K562 (cell line): ENCODE measurements at regions not wholly inside any gene's neighbourhood (a gene's known extent, or its start where the extent isn't known, plus 50 kb on each side); places are given as distances from the start of the nearest gene placed in this dataset.

ENCODE experiments used
- ATAC-seq: fragments of 200-7000 bp; cut with Tn5 transposase; 3 replicates; pipeline ENCODE4 v1.9.1; 2020; ENCODE audit warnings: moderate library complexity
- BruUV-seq: library from RNA; stranded (reverse); fragments of 400-500 nt; replicated peaks from 2 replicates; lab custom pipeline; 2021; lab: Mats Ljungman, UMichigan
- CTCF ChIA-PET: fragments of 300-600 bp; formaldehyde crosslinking; extraction: SDS; loops from one replicate; lab custom pipeline; 2021; ENCODE audit warnings: low intra/inter-chr PET ratio; lab: Yijun Ruan, JAX
- POLR2A ChIA-PET: fragments of 300-600, 350-650 bp; sonication (Branson Sonifier 250); formaldehyde crosslinking; extraction: SDS; loops from one replicate; lab custom pipeline; 2021; ENCODE audit warnings: antibody characterized with exemption, inconsistent platforms; lab: Yijun Ruan, JAX
- DNase-seq, 4 experiments: peaks; one replicate each; pipeline versions ENCODE4 v3.0.0 to v3.0.0-alpha.2; 2011 to 2018; ENCODE audit warnings: low spot score in 3 of 4, mixed read lengths in 3 of 4; ENCODE audit errors: extremely low read depth in 1 of 4
- FAIRE-seq: peaks from 2 replicates; lab custom pipeline; 2011; peaks lifted over from hg19 to GRCh38; lab: Jason Lieb, UNC
- H2AFZ ChIP-seq: 2 replicates; pipeline ENCODE4 v1.6.0; 2011; ENCODE audit warnings: low read depth, low read length, control low read depth, inconsistent platforms
- H3K27ac ChIP-seq: fragments of 200-600 bp; 3 replicates; pipeline ENCODE4 v1.8.0; 2011; ENCODE audit warnings: low read depth, mild to moderate bottlenecking, control low read depth, inconsistent platforms, low read length, moderate library complexity, mixed read lengths; ENCODE audit errors: extremely low read depth
- H3K27me3 ChIP-seq, 2 experiments: fragments of 300-600 bp in 1 of 2; 2 replicates in 1 of 2; 3 replicates in 1 of 2; pipeline versions ENCODE4 v1.6.0 to v1.8.0; 2011; ENCODE audit warnings: inconsistent platforms in 2 of 2, low read length in 2 of 2, mild to moderate bottlenecking in 1 of 2, mixed read lengths in 1 of 2, moderate library complexity in 1 of 2; ENCODE audit not compliant: control insufficient read depth in 2 of 2, insufficient read depth in 2 of 2
- H3K36me3 ChIP-seq: fragments of 300-600 bp; 3 replicates; pipeline ENCODE4 v1.8.0; 2011; ENCODE audit warnings: mild to moderate bottlenecking, low read length, inconsistent platforms; ENCODE audit not compliant: control insufficient read depth, insufficient read depth
- H3K4me1 ChIP-seq, 2 experiments: fragments of 200-600 bp in 1 of 2; replicated peaks in 1 of 2; 2 replicates in 1 of 2; 3 replicates in 1 of 2; pipeline versions ENCODE4 v1.5.1 to v1.8.0; 2011; ENCODE audit warnings: inconsistent platforms in 2 of 2, low read length in 2 of 2, mild to moderate bottlenecking in 1 of 2, mixed read lengths in 1 of 2, moderate library complexity in 1 of 2; ENCODE audit not compliant: control insufficient read depth in 2 of 2, insufficient read depth in 2 of 2
- H3K4me2 ChIP-seq: 2 replicates; pipeline ENCODE4 v1.6.1; 2011; ENCODE audit warnings: low read length, control low read depth, inconsistent platforms, mixed read lengths; ENCODE audit not compliant: insufficient read depth
- H3K4me3 ChIP-seq: fragments of 200-600 bp; sonication (generic), shearing (Covaris generic); 2 replicates; pipeline ENCODE4 v1.5.1; 2016; ENCODE audit warnings: control low read depth, inconsistent platforms
- H3K79me2 ChIP-seq: fragments of 200-600 bp; 3 replicates; pipeline ENCODE4 v1.8.0; 2011; ENCODE audit warnings: low read length, inconsistent platforms; ENCODE audit not compliant: control insufficient read depth, insufficient read depth
- H3K9ac ChIP-seq, 2 experiments: 2 replicates each; pipeline versions ENCODE4 v1.6.0 to v1.6.1; 2011; ENCODE audit warnings: low read depth in 2 of 2, low read length in 2 of 2, control low read depth in 1 of 2, inconsistent platforms in 1 of 2, mild to moderate bottlenecking in 1 of 2, mixed read lengths in 1 of 2; ENCODE audit not compliant: insufficient read depth in 1 of 2
- H3K9me1 ChIP-seq: one replicate; pipeline ENCODE4 v1.6.0; 2011; ENCODE audit warnings: inconsistent platforms, mild to moderate bottlenecking, low read length, moderate library complexity; ENCODE audit not compliant: control insufficient read depth, insufficient read depth
- H3K9me3 ChIP-seq: replicated peaks from 2 replicates; pipeline ENCODE4 v1.5.1; 2011; ENCODE audit warnings: low read depth, low read length, inconsistent platforms; ENCODE audit not compliant: control insufficient read depth, insufficient read depth
- H4K20me1 ChIP-seq: replicated peaks from 2 replicates; pipeline ENCODE4 v1.6.1; 2011; ENCODE audit warnings: low read length, inconsistent platforms, mixed read lengths; ENCODE audit not compliant: control insufficient read depth, insufficient read depth
- BRD4 ChIP-seq: fragments of 200-600 bp; sonication (generic); IDR thresholded peaks from 2 replicates; pipeline ENCODE4 v1.6.1; 2017; ENCODE audit warnings: inconsistent platforms
- BRD9 ChIP-seq: fragments of 450-650 bp; IDR thresholded peaks from 2 replicates; pipeline ENCODE4 v1.6.1; 2018; ENCODE audit warnings: low read depth; ENCODE audit not compliant: partially characterized antibody
- HDAC8 ChIP-seq: fragments of 450-650 bp; IDR thresholded peaks from 2 replicates; pipeline ENCODE4 v1.6.1; 2016; ENCODE audit warnings: mild to moderate bottlenecking, missing genetic modification characterization, moderate library complexity, missing compliant biosample characterization
- IRF2 ChIP-seq: sonication (generic); formaldehyde crosslinking; IDR thresholded peaks from 2 replicates; pipeline ENCODE4 v1.8.1; 2022; ENCODE audit warnings: mild to moderate bottlenecking, missing genetic modification reagents
- MEF2A ChIP-seq: IDR thresholded peaks from 2 replicates; pipeline ENCODE4 v1.6.1; 2011; ENCODE audit warnings: low read depth, mild to moderate bottlenecking, low read length, moderate library complexity; ENCODE audit not compliant: control insufficient read depth
- MTA1 ChIP-seq: fragments of 450-650 bp; IDR thresholded peaks from 2 replicates; pipeline ENCODE4 v1.6.1; 2017; ENCODE audit warnings: borderline replicate concordance
- NR0B1 ChIP-seq: fragments of 450-650 bp; IDR thresholded peaks from one replicate; pipeline ENCODE4 v1.6.1; 2018; ENCODE audit warnings: mild to moderate bottlenecking, moderate library complexity; ENCODE audit not compliant: partially characterized antibody
- NR2C1 ChIP-seq, 2 experiments: fragments of 450-650 bp; IDR thresholded peaks; 2 replicates each; pipeline ENCODE4 v1.6.1; 2017; ENCODE audit warnings: mild to moderate bottlenecking in 2 of 2, antibody characterized with exemption in 1 of 2, inconsistent platforms in 1 of 2, missing compliant biosample characterization in 1 of 2, missing genetic modification characterization in 1 of 2
- POLR2G ChIP-seq: fragments of 200-400 bp; formaldehyde crosslinking; IDR thresholded peaks from 2 replicates; pipeline ENCODE4 v1.6.1; 2017; ENCODE audit warnings: low read depth, mild to moderate bottlenecking, antibody characterized with exemption, low read length, moderate library complexity
- TAF9B ChIP-seq: fragments of 450-650 bp; IDR thresholded peaks from 2 replicates; pipeline ENCODE4 v1.6.1; 2018; ENCODE audit warnings: mild to moderate bottlenecking; ENCODE audit not compliant: partially characterized antibody
- WGBS: fragments of 100-300 bp; shearing (Covaris generic); methylation state at CpG from one replicate; pipeline ENCODE4 v1.1.6; 2016; ENCODE audit warnings: low coverage, mixed read lengths; ENCODE audit not compliant: insufficient coverage; ENCODE audit errors: missing lambda C conversion rate; 5-methylcytosine and 5-hydroxymethylcytosine counted together
- in situ Hi-C: fragments of 300-500 bp; cut with MboI; formaldehyde crosslinking; loops from 4 replicates; pipeline ENCODE4 v1.15.0; 2018; ENCODE audit warnings: inconsistent platforms, mixed read lengths
- intact Hi-C: fragments of 100-400 bp; cut with micrococcal nuclease; formaldehyde crosslinking; loops from 2 replicates; pipeline ENCODE4 v1.14.2; 2022
- TF ChIP-seq, protein P1 (sequence below): fragments of 250-450 bp; sonication (Bioruptor Pico); IDR thresholded peaks from 2 replicates; pipeline ENCODE4 v1.9.0; 2021; ENCODE audit warnings: mild to moderate bottlenecking, inconsistent platforms

DNA sequence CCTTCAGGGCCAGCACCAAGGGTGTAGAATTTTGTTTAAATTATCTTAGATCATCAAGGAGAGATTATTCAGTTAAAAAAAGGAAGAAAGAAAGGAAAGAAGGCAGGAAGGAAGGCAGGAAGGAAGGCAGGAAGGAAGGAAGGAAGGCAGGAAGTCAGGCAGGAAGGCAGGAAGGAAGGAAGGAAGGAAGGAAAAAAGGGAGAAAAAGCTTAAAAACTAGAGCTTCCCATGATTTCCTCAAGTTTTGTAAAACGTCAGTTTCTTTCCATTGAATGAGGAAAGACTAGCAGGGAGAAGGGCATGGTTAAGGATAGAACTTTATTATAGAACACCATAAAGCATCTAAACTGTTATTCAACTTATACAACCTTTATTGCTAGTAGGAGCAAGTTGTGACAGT lies 2672.0 kb upstream of the PCDH20 start:
- in situ Hi-C loops: no loop called here
- no peak overlapping the region for H2AFZ ChIP-seq
- H3K4me2 ChIP-seq: no peak overlapping the region
- H3K27me3 ChIP-seq: no peaks in the 10 kb centered on the region
- ATAC-seq (no peak), DNase-seq (no peak), FAIRE-seq (no peak)
- no peaks in the 10 kb centered on the region for H3K9me3 ChIP-seq
- H3K79me2 ChIP-seq: no peaks in the 10 kb centered on the region
- no TSS peak for BruUV-seq
- ChIA-PET POLR2A (no interaction called here), CTCF (no interaction called here)
- no peaks in the 10 kb centered on the region for H4K20me1 ChIP-seq
- WGBS: 0% methylated on average over 1 of the region's 1 CpG
- intact Hi-C loops: no loop called here
- H3K4me1 ChIP-seq: no peaks in the 10 kb centered on the region
- H3K9ac ChIP-seq: no peak overlapping the region
- H3K9me1 ChIP-seq: no peaks in the 10 kb centered on the region
- TF ChIP-seq HDAC8 (tag) (no peak), MEF2A (no peak), BRD4 (no peak), NR0B1 (no peak), TAF9B (no peak), POLR2G (no peak), IRF2 (CRISPR knock-in tag) (no peak), MTA1 (no peak), BRD9 (no peak), NR2C1 (IDR thresholded peaks at IDR 0.05) (no peak), NR2C1 (tag; IDR thresholded peaks at IDR 0.05) (no peak)
- TF ChIP-seq, protein P1, sequence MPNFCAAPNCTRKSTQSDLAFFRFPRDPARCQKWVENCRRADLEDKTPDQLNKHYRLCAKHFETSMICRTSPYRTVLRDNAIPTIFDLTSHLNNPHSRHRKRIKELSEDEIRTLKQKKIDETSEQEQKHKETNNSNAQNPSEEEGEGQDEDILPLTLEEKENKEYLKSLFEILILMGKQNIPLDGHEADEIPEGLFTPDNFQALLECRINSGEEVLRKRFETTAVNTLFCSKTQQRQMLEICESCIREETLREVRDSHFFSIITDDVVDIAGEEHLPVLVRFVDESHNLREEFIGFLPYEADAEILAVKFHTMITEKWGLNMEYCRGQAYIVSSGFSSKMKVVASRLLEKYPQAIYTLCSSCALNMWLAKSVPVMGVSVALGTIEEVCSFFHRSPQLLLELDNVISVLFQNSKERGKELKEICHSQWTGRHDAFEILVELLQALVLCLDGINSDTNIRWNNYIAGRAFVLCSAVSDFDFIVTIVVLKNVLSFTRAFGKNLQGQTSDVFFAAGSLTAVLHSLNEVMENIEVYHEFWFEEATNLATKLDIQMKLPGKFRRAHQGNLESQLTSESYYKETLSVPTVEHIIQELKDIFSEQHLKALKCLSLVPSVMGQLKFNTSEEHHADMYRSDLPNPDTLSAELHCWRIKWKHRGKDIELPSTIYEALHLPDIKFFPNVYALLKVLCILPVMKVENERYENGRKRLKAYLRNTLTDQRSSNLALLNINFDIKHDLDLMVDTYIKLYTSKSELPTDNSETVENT (CRISPR knock-in tag): no peak
- H3K4me3 ChIP-seq: no peak overlapping the region
- no peaks in the 10 kb centered on the region for H3K36me3 ChIP-seq
- no peak overlapping the region for H3K27ac ChIP-seq
